Endometrium (tissue), 2 donors: ENCODE measurements at regions not wholly inside any gene's neighbourhood (a gene's known extent, or its start where the extent isn't known, plus 50 kb on each side); places are given as distances from the start of the nearest gene placed in this dataset.
A peak's percentile ranks its signal among the peaks of the same experiment; 100 is the strongest.
"Not testable (repeated sequence)": the region's sequence is repeated elsewhere in the genome, so short reads cannot be mapped to it uniquely, and the experiment has no call there.

Experiments used
- FAIRE-seq: peaks from 2 replicates; lab custom pipeline; 2012; peaks lifted over from hg19 to GRCh38; lab: Jason Lieb, UNC
- donor health status: control.
- donor health status: control.

DNA sequence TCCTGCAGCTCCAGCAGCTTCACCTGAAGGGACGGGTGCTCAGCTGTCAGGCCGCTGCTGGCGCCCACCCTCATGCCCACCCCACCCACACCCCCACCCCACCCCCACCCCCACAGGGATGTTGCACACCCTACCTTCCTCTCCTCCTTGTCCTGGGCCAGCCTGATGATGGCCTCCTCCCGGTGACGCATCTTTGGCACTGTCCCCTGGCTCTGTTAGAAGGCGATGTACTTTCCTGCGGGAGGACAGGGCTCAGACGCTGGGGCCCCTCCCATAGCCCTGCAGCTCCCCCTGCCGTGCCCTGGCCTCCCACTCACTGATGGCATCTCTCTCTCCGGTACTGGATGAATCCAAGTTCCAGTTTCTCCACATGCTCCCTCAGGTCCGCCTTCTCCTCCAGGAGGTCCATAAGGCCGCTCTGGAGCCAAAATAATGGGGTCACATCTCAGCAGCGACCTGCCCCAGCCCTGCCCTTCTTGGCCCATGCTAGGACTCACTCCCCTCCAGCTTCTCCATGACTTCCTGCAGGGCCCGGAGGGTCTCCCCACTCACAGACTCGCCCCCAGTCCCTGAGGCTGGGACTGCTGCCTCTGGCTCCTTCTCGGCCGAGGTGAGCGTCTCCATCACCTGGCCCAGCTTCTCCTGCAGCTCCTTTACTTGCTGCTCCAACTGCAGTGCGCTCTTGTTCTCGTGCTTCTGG lies 55.2 kb downstream of the GOLGA8B start:
- not testable (repeated sequence) for FAIRE-seq

DNA sequence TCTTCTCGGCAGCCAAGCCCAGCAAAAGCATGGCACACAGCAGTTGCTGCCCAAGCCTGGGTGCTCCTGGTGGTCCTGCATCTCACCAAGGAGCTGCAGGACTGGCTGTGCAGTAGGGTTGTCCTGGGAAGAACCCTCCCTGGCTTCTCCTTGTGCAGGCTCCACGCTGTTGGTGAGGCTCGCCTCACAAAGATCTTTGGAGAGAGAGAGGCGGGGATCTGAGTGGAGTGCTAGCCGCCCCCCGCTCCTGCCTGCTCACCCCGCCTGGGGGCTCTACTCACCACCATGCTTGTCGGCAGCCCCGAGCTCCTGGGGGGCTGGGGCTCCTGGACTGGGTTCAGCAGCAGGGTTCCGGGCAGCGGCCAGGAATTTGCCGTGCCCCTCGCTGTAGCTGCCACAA lies 55.8 kb downstream of the GOLGA8B start:
- FAIRE-seq, result not testable (repeated sequence)

DNA sequence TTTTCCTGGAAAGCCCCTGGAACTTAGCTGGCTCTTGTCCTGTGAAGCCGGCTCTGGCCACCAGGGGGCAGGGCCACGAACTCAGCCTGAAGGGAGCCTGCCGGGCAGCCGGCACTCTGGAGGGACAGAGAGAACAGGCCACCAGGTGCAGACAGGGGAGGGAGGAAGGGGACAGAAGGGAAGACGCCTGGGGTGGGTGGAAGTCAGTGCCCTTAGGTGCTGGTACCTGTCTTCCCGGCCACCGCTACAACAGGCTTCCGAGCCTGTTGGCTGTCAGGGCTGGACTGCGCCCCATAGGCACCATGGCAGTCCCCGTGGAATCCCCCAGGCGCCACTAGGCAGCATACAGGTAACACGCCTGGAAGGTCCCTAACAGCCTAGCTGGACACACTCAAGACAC lies 59.6 kb downstream of the GOLGA8B start:
- FAIRE-seq, result peak; percentile 8

DNA sequence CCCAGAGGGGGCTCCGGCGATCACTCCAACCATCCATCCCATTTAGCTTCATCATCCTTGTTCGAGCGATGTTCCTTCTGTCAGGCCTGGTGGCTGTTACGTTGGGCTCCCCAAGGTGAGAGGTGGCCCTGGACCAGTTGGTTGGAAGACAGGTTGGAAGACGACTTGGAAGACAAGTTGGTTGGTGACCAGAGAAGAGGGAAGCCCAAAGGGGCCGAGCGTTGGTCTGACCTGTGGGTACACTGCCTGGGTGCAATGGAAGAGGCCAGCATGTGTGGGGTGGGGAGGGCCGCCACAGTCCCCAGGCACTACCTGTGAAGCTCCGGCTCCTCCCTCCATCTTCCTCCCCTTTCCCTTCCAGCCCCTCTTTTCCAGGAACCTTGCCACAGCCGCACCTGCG lies 60.9 kb downstream of the GOLGA8B start:
- FAIRE-seq, result not testable (repeated sequence)

DNA sequence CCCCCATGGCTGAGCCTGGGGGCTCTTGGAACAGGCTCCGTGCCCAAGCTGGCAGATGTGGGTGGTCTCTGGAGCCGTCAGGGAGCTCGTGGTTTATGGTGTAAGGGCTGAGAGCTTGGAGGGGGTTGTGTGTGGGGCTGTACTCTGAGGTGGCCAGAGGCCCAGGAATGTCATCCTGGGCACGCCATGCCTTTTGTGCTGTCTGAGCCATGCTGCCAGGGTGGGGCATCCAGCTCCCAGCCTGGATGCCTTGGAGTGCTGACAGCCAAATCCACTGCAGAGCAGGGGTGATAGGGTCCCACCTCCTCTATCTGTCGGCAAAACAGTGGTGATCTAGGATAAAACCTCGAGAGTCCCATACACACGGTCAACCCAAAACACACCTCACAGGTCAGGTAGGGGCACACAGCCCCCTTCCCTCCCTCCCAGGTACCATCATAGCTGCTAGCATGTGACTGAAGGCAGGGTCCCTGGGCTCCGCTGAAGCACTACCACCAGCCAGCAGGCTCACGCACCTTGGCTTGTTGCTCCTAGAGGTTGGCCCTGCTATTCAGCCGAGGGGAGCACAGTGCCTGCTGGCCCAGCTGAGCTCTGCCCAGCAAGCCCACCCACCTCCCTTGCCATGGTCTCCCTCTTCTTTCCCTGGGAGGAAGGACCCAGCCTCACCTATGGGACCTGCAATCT lies 61.5 kb downstream of the GOLGA8B start:
- not testable (repeated sequence) for FAIRE-seq

DNA sequence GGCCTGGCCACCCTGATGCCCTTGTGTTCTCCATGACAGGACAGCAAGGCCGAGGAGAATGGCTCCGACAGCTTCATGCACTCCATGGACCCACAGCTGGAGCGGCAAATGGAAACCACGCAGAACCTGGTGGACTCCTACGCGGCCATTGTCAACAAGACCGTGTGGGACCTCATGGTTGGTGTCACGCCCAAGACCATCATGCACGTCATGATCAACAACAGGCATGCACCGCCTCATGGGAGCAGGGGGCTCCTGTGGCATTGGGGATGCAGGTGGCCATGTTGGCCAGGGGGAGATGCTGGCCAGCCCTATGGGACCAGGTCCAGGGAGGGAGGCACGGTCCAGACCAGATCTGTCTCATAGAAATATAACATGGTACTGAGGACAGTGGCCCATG lies 62.9 kb downstream of the GOLGA8B start:
- no peak for FAIRE-seq

DNA sequence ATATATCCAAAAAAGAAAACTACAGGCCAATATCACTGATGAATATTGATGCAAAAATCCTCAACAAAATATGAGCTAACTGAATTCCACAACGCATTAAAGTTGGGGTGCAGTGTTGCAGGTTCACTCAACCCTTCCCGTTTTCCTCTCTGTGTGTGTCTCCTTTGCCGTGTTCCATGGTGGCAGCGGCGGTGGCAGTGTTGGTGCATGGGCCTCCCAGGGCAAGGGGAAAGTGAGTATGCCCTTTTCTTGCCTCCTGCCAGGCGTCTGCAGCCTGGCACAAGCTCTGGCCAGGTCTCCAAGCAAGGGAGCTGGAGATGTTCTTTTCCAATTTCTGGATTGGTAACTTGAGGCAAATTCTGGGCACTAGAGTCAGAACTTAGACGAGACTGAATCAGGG lies 63.4 kb downstream of the GOLGA8B start:
- not testable (repeated sequence) for FAIRE-seq

DNA sequence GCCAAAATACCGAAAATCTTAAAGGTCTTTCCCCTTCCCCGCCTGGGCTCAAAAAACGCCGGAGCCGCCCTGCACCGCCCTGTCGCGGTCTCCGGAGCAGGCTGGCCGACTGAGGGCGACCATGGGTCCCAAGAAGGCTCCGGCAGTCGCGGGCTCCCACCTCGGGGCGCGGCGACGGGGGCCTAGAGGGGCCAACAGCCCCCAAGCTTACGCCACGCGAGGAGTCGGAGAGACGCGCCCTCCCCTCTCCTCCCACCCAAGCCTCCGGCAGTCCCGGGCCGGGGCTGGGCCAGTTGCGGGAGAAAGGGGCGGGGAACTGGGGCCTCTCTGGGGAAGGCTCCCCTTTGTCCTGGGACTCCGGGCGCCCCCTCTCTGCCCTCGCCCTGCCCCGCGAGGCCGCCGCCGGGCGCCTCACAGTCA lies 69.2 kb downstream of the GOLGA8B start:
- no peak for FAIRE-seq

DNA sequence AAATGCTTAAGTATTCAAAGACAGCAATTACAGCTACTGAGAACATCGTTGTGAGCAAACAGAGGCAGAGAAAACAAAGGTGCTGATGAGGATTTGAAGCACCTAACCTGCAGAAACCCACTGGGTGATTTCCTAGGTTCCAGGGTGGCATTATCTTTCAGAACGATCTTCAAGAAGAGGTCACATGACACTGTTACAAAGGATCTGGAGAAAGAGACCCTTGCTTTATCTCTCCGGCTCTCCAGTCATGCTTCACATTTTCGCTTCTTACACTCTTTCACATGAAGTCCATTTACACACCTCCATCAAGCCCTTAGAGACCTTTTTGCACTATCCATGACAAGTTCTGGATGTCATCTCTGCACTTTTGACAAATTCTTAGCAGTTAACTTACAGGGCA lies 70.8 kb downstream of the GOLGA8B start:
- no peak for FAIRE-seq

DNA sequence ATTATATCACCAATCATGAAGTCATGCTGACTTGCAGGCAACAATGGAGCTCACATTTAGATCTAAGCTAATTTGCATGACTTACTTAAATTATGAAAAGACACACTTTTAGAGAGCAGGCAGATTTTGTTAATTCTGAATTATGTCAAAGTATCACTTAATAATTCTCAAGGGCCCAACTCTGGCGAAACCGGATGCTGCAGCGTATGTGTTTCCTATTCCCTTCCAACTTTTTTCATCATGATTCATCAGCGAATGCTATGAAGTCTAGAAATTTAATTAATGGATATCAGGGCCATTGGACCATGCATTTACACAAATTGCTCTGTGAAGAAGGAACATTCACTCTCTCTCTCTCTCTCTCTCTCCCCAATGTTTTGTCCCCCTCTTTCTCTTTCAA lies 63.5 kb upstream of the GOLGA8A start:
- FAIRE-seq, result no peak

DNA sequence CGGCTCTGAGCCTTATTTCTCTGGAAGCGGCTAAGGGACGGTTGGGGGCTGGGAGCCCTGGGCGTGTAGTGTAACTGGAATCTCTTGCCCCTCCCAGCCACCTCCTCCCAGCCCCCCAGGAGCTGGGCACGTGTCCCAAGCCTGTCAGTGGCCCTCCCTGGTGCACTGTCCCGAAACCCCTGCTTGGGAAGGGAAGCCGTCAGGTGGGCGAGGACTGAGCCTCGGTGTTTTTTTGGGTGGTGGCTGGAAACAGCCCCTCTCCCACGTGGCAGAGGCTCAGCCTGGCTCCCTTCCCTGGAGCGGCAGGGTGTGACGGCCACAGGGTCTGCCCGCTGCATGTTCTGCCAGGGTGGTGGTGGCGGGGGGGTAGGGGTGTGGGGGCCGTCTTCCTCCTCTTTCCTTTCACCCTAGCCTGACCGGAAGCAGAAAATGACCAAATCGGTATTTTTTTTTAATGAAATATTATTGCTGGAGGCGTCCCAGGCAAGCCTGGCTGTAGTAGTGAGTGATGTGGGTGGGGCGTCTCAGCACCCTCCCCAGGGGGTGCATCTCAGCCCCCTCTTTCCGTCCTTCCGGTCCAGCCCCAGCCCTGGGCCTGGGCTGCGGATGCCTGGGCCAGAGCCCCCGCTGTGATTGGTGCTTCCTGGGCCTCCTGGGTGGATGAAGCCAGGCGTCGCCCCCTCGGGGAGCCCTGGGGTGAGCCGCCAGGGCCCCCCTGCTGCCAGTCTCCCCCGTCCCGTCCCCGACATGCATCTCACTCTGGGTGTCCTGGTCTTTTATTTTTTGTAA lies 58.8 kb upstream of the GOLGA8A start:
- no peak for FAIRE-seq

DNA sequence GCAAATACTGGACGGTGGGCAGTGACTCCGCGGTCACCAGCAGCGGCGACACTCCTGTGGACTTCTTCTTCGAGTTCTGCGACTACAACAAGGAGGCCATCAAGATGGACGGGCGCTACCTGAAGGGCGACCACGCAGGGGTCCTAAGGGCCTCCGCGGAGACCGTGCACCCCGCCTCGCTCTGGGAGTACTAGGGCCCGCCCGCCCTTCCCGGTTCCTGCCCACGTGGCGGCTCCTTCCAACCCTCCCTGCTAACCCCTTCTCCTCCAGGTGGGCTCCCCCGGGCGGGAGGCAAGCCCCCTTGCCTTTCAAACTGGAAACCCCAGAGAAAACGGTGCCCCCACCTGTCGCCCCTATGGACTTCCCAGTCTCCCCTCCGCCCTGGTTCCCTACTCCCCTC lies 58.1 kb upstream of the GOLGA8A start:
- FAIRE-seq, result not testable (repeated sequence)

DNA sequence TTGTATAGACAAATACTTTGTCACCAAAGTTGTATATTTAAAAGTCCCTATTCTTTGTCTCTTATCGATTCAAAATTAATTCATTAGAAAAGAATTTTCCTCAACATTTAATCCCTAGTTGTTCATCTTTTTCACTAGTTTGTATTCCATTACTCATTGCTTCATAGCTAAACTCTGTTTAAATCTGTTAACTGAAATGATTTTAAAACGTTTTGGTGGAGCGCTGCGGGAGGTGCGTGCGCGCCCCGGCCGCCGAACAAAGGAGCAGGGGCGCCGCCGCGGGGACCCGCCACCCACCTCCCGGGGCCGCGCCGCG lies 56.4 kb upstream of the GOLGA8A start:
- FAIRE-seq, result no peak

DNA sequence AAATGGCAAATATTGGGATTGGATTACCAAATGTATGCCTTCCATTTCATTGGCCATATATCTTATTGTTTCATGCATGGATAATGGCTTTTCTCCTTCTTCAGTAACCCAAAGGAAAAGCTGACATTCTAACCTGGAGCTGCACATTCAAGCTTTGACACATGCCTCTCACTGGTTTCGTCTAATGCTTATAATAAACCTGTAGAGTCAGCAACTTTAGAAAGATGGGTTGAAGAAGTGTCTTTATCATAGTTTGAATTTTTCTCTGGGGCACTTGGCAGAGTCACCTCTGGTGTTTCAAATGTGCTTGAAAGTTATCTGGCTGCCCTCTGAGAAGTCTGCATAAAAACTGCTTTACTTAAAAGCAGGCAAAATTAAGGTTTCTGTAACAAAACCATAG lies 55.4 kb upstream of the GOLGA8A start:
- FAIRE-seq, result no peak

DNA sequence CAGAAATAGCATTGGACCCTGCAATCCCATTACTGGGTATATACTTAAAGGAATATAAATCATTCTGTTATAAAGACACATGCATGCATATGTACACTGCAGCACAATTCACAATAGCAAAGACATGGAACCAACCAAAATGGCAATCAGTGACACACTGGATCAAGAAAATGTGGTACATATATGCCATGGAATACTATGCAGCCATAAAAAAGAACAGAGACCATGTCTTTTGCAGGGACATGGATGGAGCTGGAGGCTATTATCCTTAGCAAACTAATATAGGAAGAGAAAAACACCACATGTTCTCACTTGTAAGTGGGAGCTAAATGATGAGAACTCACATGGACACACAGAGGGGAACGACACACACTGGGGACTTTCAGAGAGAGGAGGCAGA lies 53.9 kb upstream of the GOLGA8A start:
- not testable (repeated sequence) for FAIRE-seq

DNA sequence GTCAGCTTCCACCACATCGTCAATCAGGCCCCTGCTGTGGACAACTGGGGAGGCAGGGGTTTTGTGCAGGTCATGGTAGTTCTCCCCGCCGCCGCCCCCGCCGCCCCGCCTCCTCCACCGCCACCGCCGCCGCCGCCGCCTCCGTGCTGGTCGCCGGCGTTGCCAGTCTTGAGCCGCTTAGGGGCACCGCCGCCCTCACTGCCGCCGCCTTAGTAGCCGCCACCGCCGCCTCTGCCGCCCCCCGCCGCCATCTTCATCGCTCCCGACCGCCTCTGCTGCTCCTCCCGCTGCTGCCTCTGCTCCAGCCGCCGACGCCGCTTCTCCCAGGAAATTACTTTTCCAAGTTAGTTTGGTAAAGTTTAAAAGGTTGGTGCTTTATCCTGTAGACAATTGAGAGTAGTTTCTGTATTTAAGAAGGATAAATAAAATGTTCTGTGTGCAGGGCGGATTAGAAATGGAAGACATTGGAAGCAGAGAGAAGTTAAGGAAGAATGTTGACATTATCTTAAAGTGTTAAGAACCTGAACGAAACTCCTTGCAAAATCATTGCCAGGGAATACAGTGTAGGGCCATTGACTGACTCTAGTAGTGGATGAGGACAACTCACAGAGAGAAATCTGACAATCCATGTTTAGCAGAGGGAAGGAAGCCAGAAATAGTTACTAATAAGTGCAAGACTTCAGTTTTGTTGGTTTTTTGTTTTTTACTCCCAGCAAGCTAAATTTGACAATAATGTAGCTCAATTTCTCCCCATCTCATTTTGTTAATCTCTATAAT lies 53.0 kb upstream of the GOLGA8A start:
- no peak for FAIRE-seq

DNA sequence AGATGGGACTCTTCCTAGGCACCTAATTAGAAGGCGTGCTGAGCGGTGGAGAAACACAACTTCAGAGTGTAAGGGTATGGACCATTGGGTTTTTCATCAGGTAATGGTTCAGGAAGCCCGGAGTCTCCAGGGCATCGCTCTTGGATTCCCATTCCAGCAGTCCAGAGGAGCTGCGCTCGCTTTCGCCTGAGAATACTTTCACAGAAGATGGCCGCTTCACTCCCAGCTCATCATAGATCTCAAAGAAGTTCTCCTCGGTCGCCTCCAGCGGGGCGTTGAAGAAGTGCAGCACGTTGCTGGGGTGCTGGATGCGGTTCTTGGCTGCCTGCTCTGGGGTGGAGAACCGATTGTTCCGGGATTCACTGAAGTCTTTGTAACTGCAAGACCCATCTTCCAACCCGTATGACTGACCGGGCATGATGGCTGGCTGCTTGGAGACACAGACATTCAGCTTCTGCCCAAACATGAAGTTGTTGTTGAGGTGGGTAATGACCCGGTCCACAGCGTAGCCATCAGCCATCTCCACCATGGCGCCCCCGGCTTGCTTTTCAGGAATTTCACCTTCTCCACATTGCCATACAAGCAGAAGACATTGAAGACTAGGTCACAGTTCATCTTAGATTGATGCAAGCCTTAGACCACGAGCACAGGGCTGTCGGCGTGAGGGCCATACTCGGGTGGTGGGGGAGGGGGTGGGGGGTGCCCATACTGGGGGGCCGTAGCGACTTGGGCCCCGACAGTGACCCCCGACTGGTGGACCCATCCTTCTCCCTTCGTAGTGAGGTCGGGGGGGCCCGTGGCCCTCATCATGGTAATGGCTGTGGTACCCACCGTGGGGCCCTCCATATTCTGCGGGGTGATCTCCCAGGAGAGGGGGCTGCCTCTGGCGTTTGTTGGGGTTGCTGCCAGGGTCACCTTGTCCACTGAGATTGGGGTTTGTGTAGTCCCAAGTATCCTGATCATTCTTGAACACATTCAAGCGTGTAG lies 51.7 kb upstream of the GOLGA8A start:
- not testable (repeated sequence) for FAIRE-seq
